HEK293T (cell line): ENCODE measurements at regions not wholly inside any gene's neighbourhood (a gene's known extent, or its start where the extent isn't known, plus 50 kb on each side); places are given as distances from the start of the nearest gene placed in this dataset.

Experiments
- CTCF ChIA-PET: fragments of 350-600 bp; formaldehyde crosslinking; extraction: SDS; loops from one replicate; lab custom pipeline; 2021; ENCODE audit warnings: antibody characterized with exemption, inconsistent platforms; lab: Yijun Ruan, JAX
- POLR2A ChIA-PET: fragments of 350-600 bp; formaldehyde crosslinking; extraction: SDS; loops from one replicate; lab custom pipeline; 2020; ENCODE audit warnings: antibody characterized with exemption, inconsistent platforms; lab: Yijun Ruan, JAX
- DNase-seq: peaks from one replicate; pipeline ENCODE4 v3.0.0; 2012; ENCODE audit warnings: mixed read lengths; ENCODE audit errors: extremely low spot score
- ARNT ChIP-seq: fragments of 450-650 bp; IDR thresholded peaks from 2 replicates; pipeline ENCODE4 v1.6.1; 2017; ENCODE audit warnings: mild to moderate bottlenecking
- BHLHE40 ChIP-seq: fragments of 450-650 bp; IDR thresholded peaks from 2 replicates; pipeline ENCODE4 v1.6.1; 2016; ENCODE audit warnings: mild to moderate bottlenecking, moderate library complexity, borderline replicate concordance
- CTBP1 ChIP-seq: fragments of 450-650 bp; IDR thresholded peaks from 2 replicates; pipeline ENCODE4 v1.6.1; 2016; ENCODE audit warnings: borderline replicate concordance
- ELF4 ChIP-seq: fragments of 450-650 bp; IDR thresholded peaks from 2 replicates; pipeline ENCODE4 v1.6.1; 2017; ENCODE audit warnings: antibody characterized with exemption
- FOXA1 ChIP-seq: fragments of 450-650 bp; IDR thresholded peaks from 2 replicates; pipeline ENCODE4 v1.6.1; 2016; ENCODE audit warnings: mild to moderate bottlenecking
- FOXK2 ChIP-seq: fragments of 450-650 bp; IDR thresholded peaks from 2 replicates; pipeline ENCODE4 v1.6.1; 2016; ENCODE audit warnings: mild to moderate bottlenecking
- FOXM1 ChIP-seq: fragments of 450-650 bp; IDR thresholded peaks from 2 replicates; pipeline ENCODE4 v1.6.1; 2017; ENCODE audit warnings: mild to moderate bottlenecking, borderline replicate concordance
- HDGF ChIP-seq: fragments of 450-650 bp; IDR thresholded peaks from 2 replicates; pipeline ENCODE4 v1.6.1; 2017; ENCODE audit warnings: antibody characterized with exemption, borderline replicate concordance
- L3MBTL2 ChIP-seq: fragments of 450-650 bp; conservative IDR thresholded peaks from 2 replicates; pipeline ENCODE4 v1.6.1; 2016; ENCODE audit warnings: mild to moderate bottlenecking
- LEF1 ChIP-seq: fragments of 450-650 bp; IDR thresholded peaks from 2 replicates; pipeline ENCODE4 v1.6.1; 2017; ENCODE audit warnings: mild to moderate bottlenecking, borderline replicate concordance
- NFRKB ChIP-seq: fragments of 450-650 bp; IDR thresholded peaks from 2 replicates; pipeline ENCODE4 v1.6.1; 2016; ENCODE audit warnings: mild to moderate bottlenecking, moderate library complexity
- PKNOX1 ChIP-seq: fragments of 450-650 bp; IDR thresholded peaks from 2 replicates; pipeline ENCODE4 v1.6.1; 2016
- SP1 ChIP-seq: fragments of 450-650 bp; IDR thresholded peaks from 2 replicates; pipeline ENCODE4 v1.6.1; 2017
- SUZ12 ChIP-seq: fragments of 450-650 bp; IDR thresholded peaks from 2 replicates; pipeline ENCODE4 v1.6.1; 2016; ENCODE audit warnings: mild to moderate bottlenecking
- TARDBP ChIP-seq: fragments of 450-650 bp; IDR thresholded peaks from 2 replicates; pipeline ENCODE4 v1.6.1; 2016
- ZNF384 ChIP-seq: fragments of 450-650 bp; IDR thresholded peaks from 2 replicates; pipeline ENCODE4 v1.6.1; 2016

GRCh38 chr1:88060112-88060673, 623.9 kb upstream of the PKN2 start:
- TF ChIP-seq LEF1 (no peak), HDGF (no peak), L3MBTL2 (no peak), SUZ12 (no peak), SP1 (no peak), NFRKB (no peak), FOXM1 (no peak), ZNF384 (no peak), ELF4 (no peak), ARNT (no peak), PKNOX1 (no peak), FOXK2 (no peak)
- no peak for DNase-seq
- CTCF ChIA-PET = interaction anchor here (0.6 kb wide), 1 partner anchor 19 kb away, joined by 3 read pairs; no protein-coding TSS in a partner anchor
- POLR2A ChIA-PET = no interaction called here

DNA sequence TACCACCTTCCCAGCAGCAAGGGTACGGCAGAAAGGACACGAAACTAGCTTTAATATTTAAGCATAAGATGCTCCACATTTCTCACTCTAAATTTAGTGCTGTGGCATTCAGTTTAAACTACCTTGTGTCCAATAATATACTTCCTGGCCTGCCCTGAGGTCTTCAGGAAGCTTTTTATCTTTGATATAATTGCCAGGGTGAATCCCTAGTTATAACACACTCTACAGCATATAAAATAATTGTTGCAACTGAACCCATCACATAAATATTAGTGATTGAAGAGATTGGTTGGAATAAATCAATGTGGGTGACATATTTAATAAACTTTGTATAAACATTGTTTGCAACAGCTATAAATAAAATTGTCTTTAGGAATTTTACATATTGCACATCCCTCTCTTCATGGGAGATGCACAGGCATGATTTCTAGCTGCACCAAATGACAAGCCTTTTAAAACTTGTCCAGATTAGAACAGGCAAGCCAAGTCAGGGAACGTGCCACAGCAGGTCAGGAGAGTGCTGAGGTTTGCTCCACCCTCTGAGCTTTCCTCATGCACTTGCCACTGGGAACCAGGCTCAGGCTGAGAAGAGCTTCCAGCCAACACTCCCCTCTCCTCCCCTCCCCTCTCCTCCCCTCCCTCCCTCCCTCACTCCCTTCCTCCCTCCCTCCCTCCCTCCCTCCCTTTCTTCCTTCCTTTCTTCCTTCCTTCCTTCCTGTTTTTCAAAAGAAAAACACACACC, 623.2 kb upstream of the PKN2 start:
- CTCF ChIA-PET = interaction anchor here (0.6 to 1.0 kb wide), 3 partner anchors 15 to 70 kb away, joined by 3 read pairs; no protein-coding TSS in a partner anchor
- POLR2A ChIA-PET = no interaction called here
- peak; percentile 16 for DNase-seq

DNA sequence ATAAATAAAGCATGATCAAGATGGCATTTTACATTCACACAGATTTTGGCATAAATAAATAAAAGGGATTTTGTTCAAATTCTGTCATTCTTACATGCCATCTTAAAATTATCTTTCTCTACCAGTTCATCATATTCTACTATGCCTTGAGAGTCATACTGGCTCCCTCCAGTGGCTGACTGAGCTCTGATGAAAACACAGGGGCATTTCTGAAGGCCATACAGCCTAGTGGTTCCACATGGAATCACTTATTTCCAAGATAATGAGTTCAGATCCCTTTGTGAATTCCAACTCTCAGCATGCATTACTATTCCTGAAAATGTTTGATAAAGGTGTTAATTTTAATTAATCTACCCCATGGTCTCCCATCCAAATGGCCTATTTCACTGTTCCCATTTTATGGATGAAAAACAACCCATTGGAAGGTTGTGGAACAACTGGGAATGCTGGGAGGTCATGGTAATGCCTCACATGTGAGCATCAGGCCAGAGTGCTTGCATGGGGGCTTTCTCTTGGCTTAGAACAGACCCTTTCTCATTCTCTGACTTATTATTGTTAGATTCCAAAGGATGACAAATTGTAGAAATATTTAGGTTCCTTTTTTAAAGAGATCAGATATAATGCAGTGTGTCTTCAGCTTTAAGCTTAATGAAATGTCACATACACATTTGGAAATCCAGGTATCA, 622.4 kb upstream of the PKN2 start:
- TF ChIP-seq NFRKB = no peak
- no peak for TF ChIP-seq ELF4
- TF ChIP-seq TARDBP = no peak
- TF ChIP-seq FOXM1 = no peak
- TF ChIP-seq BHLHE40 = no peak
- TF ChIP-seq LEF1 = no peak
- no peak for TF ChIP-seq ZNF384
- no peak for TF ChIP-seq FOXK2
- no peak for TF ChIP-seq SP1
- TF ChIP-seq L3MBTL2 = no peak
- TF ChIP-seq CTBP1 = no peak
- TF ChIP-seq SUZ12 = no peak
- TF ChIP-seq ARNT = no peak
- no peak for TF ChIP-seq PKNOX1
- TF ChIP-seq HDGF = no peak
- TF ChIP-seq FOXA1 = no peak
- peak; percentile 70 for DNase-seq

More for the DNA sequence above, 623.2 kb upstream of the PKN2 start:
- TF ChIP-seq BHLHE40 (no peak), ZNF384 (no peak), FOXK2 (no peak), ELF4 (no peak), ARNT (no peak), PKNOX1 (no peak), FOXA1 (no peak), NFRKB (no peak), L3MBTL2 (no peak), SUZ12 (no peak), FOXM1 (no peak), SP1 (no peak)

GRCh38 chr1:88062650-88063153, 621.4 kb upstream of the PKN2 start:
- CTCF ChIA-PET = interaction anchor here (0.6 to 1.4 kb wide), 2 partner anchors 41 to 109 kb away, joined by 3 to 4 read pairs; no protein-coding TSS in a partner anchor
- no peak for DNase-seq
- POLR2A ChIA-PET = no interaction called here
- TF ChIP-seq HDGF = no peak
- TF ChIP-seq PKNOX1 = no peak
- TF ChIP-seq ARNT = no peak
- no peak for TF ChIP-seq ZNF384
- TF ChIP-seq L3MBTL2 = no peak
- TF ChIP-seq CTBP1 = no peak
- TF ChIP-seq LEF1 = no peak
- no peak for TF ChIP-seq FOXA1
- no peak for TF ChIP-seq TARDBP
- TF ChIP-seq ELF4 = no peak
- TF ChIP-seq FOXM1 = no peak
- TF ChIP-seq BHLHE40 = no peak
- TF ChIP-seq SUZ12 = no peak
- no peak for TF ChIP-seq FOXK2
- TF ChIP-seq SP1 = no peak
- TF ChIP-seq NFRKB = no peak

More for the DNA sequence above, 622.4 kb upstream of the PKN2 start:
- CTCF ChIA-PET = interaction anchor here (0.7 to 1.4 kb wide), 3 partner anchors 16 to 108 kb away, joined by 3 read pairs; no protein-coding TSS in a partner anchor
- POLR2A ChIA-PET = no interaction called here

GRCh38 chr1:88063605-88064004, 620.5 kb upstream of the PKN2 start:
- CTCF ChIA-PET = interaction anchor here (0.6 kb wide), 1 partner anchor 198 kb away, joined by 3 read pairs; no protein-coding TSS in a partner anchor
- POLR2A ChIA-PET = no interaction called here
- TF ChIP-seq HDGF = no peak
- TF ChIP-seq LEF1 = no peak
- TF ChIP-seq FOXM1 = no peak
- no peak for TF ChIP-seq ARNT
- no peak for TF ChIP-seq ZNF384
- TF ChIP-seq PKNOX1 = no peak
- TF ChIP-seq FOXK2 = no peak
- no peak for TF ChIP-seq SP1
- DNase-seq = no peak
